Chondrocyte (in vitro differentiated cells): ENCODE measurements at regions not wholly inside any gene's neighbourhood (a gene's known extent, or its start where the extent isn't known, plus 50 kb on each side); places are given as distances from the start of the nearest gene placed in this dataset.

Experiments
- DNase-seq: peaks from one replicate; pipeline ENCODE4 v3.0.0; 2021; ENCODE audit warnings: mixed read lengths, low spot score
- H3K27ac Mint-ChIP-seq: one replicate; pipeline ENCODE4 v1.8.0; 2021; ENCODE audit warnings: mild to moderate bottlenecking, moderate library complexity, mixed read lengths; ENCODE audit not compliant: unreplicated experiment
- H3K27me3 Mint-ChIP-seq: 2 replicates; pipeline ENCODE4 v1.8.0; 2021; ENCODE audit warnings: low read depth, mixed read lengths
- H3K36me3 Mint-ChIP-seq: 2 replicates; pipeline ENCODE4 v1.8.0; 2021; ENCODE audit warnings: low read depth, mixed read lengths
- H3K4me1 Mint-ChIP-seq: 2 replicates; pipeline ENCODE4 v1.8.0; 2021; ENCODE audit warnings: low read depth, mild to moderate bottlenecking, mixed read lengths
- H3K4me3 Mint-ChIP-seq: one replicate; pipeline ENCODE4 v1.8.0; 2021; ENCODE audit warnings: mild to moderate bottlenecking, moderate library complexity, mixed read lengths; ENCODE audit not compliant: unreplicated experiment
- H3K9me3 Mint-ChIP-seq: 2 replicates; pipeline ENCODE4 v1.8.0; 2021; ENCODE audit warnings: low read depth, mixed read lengths
- TF ChIP-seq, protein P1 (sequence below): fragments of 200-600 bp; sonication (generic); IDR thresholded peaks from 2 replicates; pipeline ENCODE4 v1.5.0; 2021; ENCODE audit warnings: antibody characterized with exemption, mild to moderate bottlenecking, moderate library complexity

DNA sequence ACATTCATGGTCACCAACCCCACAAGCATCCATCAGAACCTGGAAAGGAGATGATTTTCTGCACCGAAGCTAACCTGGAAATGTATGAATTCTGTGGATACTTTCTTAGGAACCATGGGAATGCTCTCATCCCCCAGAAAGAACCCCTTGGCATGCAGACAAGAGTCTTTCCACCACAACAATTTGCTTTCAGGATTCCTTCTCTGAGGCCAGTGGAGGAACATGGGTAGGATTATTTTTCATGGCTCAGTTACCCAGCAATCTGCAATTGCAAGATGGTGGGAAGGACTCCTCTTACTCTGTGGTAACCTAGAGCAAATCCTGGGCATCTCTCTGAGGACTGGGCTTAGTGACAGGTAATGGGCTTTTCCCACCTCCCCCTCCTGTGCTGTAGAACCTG is 131.9 kb upstream of the MSX1 start:
- no peak for DNase-seq
- no peak overlapping the region for H3K4me3 Mint-ChIP-seq
- peaks cover 28% of the 10 kb centered on the region for H3K9me3 Mint-ChIP-seq
- no peaks in the 10 kb centered on the region for H3K27me3 Mint-ChIP-seq
- H3K36me3 Mint-ChIP-seq, result peaks cover 15% of the 10 kb centered on the region
- no peak overlapping the region for H3K27ac Mint-ChIP-seq
- H3K4me1 Mint-ChIP-seq, result no peaks in the 10 kb centered on the region
- TF ChIP-seq, protein P1, sequence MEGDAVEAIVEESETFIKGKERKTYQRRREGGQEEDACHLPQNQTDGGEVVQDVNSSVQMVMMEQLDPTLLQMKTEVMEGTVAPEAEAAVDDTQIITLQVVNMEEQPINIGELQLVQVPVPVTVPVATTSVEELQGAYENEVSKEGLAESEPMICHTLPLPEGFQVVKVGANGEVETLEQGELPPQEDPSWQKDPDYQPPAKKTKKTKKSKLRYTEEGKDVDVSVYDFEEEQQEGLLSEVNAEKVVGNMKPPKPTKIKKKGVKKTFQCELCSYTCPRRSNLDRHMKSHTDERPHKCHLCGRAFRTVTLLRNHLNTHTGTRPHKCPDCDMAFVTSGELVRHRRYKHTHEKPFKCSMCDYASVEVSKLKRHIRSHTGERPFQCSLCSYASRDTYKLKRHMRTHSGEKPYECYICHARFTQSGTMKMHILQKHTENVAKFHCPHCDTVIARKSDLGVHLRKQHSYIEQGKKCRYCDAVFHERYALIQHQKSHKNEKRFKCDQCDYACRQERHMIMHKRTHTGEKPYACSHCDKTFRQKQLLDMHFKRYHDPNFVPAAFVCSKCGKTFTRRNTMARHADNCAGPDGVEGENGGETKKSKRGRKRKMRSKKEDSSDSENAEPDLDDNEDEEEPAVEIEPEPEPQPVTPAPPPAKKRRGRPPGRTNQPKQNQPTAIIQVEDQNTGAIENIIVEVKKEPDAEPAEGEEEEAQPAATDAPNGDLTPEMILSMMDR, result no peak

DNA sequence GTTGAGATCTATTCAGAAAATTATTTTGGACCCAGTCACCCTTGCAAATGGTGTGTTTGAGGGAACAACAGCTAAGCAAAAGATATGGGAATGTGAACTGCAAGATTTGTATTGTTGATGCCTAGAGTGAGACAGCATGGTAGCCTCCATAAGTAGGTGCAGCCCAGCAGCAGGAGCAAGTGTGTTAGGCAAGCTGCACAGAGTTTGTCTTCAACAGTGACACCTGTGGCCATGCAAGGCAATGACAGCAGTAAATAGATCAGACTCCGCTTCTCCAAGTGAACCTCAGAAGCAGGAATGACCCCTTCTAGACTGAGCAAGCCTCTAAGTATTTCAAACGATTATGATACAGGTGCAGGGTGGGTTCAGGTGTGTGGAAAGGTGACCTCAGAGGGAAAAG is 133.4 kb upstream of the MSX1 start:
- DNase-seq, result no peak
- no peaks in the 10 kb centered on the region for H3K27me3 Mint-ChIP-seq
- no peak overlapping the region for H3K27ac Mint-ChIP-seq

DNA sequence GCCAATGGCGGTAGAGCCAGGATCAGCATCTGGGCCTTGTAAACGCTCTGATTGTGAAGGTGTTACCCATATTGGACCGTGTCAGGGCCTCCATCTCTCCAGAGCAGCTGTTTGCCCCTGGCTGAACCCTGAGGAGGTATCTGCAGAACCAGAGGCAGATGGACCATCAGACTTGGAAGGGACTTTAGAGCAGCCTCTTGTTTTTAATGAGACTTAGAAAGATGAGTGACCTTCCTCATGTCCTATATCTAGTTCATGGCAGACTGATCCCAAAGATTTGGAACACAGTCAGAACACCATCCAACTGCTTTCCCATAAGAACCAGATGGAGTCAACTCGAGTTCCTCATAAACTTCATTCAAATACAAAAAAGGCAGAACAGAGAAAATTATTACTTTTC is 135.1 kb upstream of the MSX1 start:
- Mint-ChIP-seq H3K4me3 (no peak overlapping the region), H3K27me3 (no peaks in the 10 kb centered on the region), H3K9me3 (peaks cover 28% of the 10 kb centered on the region), H3K36me3 (peaks cover 15% of the 10 kb centered on the region), H3K27ac (no peak overlapping the region), H3K4me1 (no peaks in the 10 kb centered on the region)
- TF ChIP-seq, protein P1, result no peak
- no peak for DNase-seq

More for the DNA sequence above, 133.4 kb upstream of the MSX1 start:
- Mint-ChIP-seq H3K4me1 (no peaks in the 10 kb centered on the region), H3K4me3 (no peak overlapping the region), H3K36me3 (peaks cover 15% of the 10 kb centered on the region), H3K9me3 (peaks cover 28% of the 10 kb centered on the region)
- TF ChIP-seq, protein P1, result peak; percentile 54

DNA sequence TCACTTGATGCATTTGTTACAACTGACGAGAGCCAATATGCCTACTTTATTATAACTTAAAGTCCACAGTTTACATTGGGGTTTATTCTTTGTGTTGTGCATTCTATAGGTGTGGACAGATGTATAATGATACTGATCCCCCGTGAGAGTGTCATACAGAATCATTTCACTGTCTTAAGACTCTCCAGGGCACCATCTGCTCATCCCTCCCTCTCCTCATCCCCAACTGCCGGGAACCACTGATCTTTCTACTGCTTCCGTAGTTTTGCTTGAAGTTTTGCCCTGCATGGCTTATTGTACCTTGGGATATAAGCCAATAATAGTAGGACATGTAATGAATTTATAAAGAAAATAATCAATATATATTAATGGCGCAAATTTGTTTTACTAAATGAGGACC is 137.8 kb upstream of the MSX1 start:
- H3K4me3 Mint-ChIP-seq, result no peak overlapping the region
- no peaks in the 10 kb centered on the region for H3K27me3 Mint-ChIP-seq
- no peaks in the 10 kb centered on the region for H3K4me1 Mint-ChIP-seq
- peaks cover 23% of the 10 kb centered on the region for H3K9me3 Mint-ChIP-seq
- DNase-seq, result no peak
- H3K27ac Mint-ChIP-seq, result no peak overlapping the region
- H3K36me3 Mint-ChIP-seq, result peaks cover 13% of the 10 kb centered on the region
- TF ChIP-seq, protein P1, result no peak

DNA sequence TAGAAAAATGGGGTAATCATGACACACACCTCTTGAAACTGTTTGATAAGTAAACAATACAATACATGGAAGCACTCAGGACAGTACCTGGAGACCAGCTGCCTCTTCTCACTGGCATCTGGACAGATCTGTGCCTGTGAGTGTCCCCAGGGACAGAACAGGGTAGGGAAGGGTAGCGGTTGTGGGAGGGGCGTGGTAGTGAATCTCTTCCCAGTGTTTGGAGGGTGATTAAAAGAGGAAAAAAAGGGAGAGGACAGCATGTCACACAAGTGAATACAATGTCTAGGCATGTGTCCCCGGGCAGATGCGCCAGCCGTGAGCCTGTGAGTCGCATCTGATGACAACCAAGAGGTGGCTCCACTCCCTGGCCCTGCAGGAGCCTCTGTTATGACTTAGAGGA is 138.8 kb upstream of the MSX1 start:
- Mint-ChIP-seq H3K27ac (no peak overlapping the region), H3K9me3 (peaks cover 13% of the 10 kb centered on the region), H3K27me3 (no peaks in the 10 kb centered on the region), H3K4me1 (no peaks in the 10 kb centered on the region), H3K4me3 (no peak overlapping the region), H3K36me3 (peaks cover 3% of the 10 kb centered on the region)
- TF ChIP-seq, protein P1, result no peak
- no peak for DNase-seq
